Tibial nerve (tissue), 4 donors: ENCODE measurements at regions not wholly inside any gene's neighbourhood (a gene's known extent, or its start where the extent isn't known, plus 50 kb on each side); places are given as distances from the start of the nearest gene placed in this dataset.

Source experiments
- EP300 ChIP-seq, 2 donors: sonication (generic); formaldehyde crosslinking; IDR thresholded peaks; one replicate each; pipeline ENCODE4 v1.6.1; 2017; ENCODE audit warnings: antibody characterized with exemption in 2 of 2, mild to moderate bottlenecking in 1 of 2
- POLR2A ChIP-seq, 2 donors: fragments of 450-650 bp; IDR thresholded peaks; one replicate each; pipeline ENCODE4 v1.6.1; 2017; ENCODE audit warnings: antibody characterized with exemption in 2 of 2, mild to moderate bottlenecking in 2 of 2, moderate library complexity in 2 of 2
- TF ChIP-seq, protein P1 (sequence below), 5 experiments: fragments of 200-600 bp in 3 of 5; fragments of 450-650 bp in 2 of 5; sonication (generic) in 3 of 5; IDR thresholded peaks; one replicate each; pipeline ENCODE4 v1.5.1; 2016 to 2019; ENCODE audit warnings: antibody characterized with exemption in 5 of 5, mild to moderate bottlenecking in 3 of 5, moderate library complexity in 2 of 5

DNA sequence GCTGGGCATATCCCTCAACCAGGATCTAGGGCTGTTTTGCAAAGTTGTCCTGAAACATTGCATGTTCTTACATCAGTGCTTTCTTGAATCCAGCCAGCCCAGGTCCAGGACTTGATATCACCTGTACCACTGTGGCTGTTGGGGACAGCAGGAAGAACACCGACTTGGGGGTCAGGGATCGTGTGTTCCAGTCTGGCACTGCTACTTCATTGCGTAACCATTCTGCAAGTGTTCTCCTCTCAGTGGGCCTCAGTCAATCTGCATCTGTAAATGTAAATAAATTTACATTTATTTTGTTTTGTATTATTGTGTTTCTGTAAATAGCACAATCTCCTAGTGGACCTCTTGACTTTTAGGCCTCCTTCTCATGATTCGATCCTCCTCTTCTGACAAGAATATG, 167.3 kb downstream of the SUDS3 start:
- TF ChIP-seq, protein P1, sequence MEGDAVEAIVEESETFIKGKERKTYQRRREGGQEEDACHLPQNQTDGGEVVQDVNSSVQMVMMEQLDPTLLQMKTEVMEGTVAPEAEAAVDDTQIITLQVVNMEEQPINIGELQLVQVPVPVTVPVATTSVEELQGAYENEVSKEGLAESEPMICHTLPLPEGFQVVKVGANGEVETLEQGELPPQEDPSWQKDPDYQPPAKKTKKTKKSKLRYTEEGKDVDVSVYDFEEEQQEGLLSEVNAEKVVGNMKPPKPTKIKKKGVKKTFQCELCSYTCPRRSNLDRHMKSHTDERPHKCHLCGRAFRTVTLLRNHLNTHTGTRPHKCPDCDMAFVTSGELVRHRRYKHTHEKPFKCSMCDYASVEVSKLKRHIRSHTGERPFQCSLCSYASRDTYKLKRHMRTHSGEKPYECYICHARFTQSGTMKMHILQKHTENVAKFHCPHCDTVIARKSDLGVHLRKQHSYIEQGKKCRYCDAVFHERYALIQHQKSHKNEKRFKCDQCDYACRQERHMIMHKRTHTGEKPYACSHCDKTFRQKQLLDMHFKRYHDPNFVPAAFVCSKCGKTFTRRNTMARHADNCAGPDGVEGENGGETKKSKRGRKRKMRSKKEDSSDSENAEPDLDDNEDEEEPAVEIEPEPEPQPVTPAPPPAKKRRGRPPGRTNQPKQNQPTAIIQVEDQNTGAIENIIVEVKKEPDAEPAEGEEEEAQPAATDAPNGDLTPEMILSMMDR (IDR thresholded peaks at IDR 0.05) = no peak
- TF ChIP-seq POLR2A (IDR thresholded peaks at IDR 0.05) = no peak
- TF ChIP-seq EP300 (IDR thresholded peaks at IDR 0.05) = no peak
